ENCODE measurements at regions not wholly inside any gene's neighbourhood (a gene's known extent, or its start where the extent isn't known, plus 50 kb on each side); places are given as distances from the start of the nearest gene placed in this dataset.

- Mint-ChIP-seq H3K4me3 (ENCODE audit: unreplicated experiment) (no peak overlapping the region), H3K9me3 (ENCODE audit: low read depth) (peaks cover 5% of the 10 kb centered on the region), H3K27me3 (ENCODE audit: low read depth) (no peaks in the 10 kb centered on the region), H3K4me1 (ENCODE audit: low read depth) (peaks cover 10% of the 10 kb centered on the region), H3K36me3 (ENCODE audit: low read depth) (peaks cover 3% of the 10 kb centered on the region), H3K27ac (ENCODE audit: unreplicated experiment) (no peak overlapping the region)
- no peak for DNase-seq (ENCODE audit: low spot score)
- TF ChIP-seq CTCF (IDR thresholded peaks at IDR 0.05) = no peak
Observed at GRCh38 chr3:17928502-17929145, 186.2 kb upstream of the TBC1D5 start.

- Mint-ChIP-seq H3K4me1 (ENCODE audit: low read depth) (peaks cover 3% of the 10 kb centered on the region), H3K27me3 (ENCODE audit: low read depth) (no peaks in the 10 kb centered on the region), H3K9me3 (ENCODE audit: low read depth) (peaks cover 5% of the 10 kb centered on the region), H3K27ac (ENCODE audit: unreplicated experiment) (no peak overlapping the region), H3K4me3 (ENCODE audit: unreplicated experiment) (no peak overlapping the region), H3K36me3 (ENCODE audit: low read depth) (peaks cover 3% of the 10 kb centered on the region)
- TF ChIP-seq CTCF (IDR thresholded peaks at IDR 0.05) = no peak
- no peak for DNase-seq (ENCODE audit: low spot score)
Observed at GRCh38 chr3:17927036-17927435, 184.6 kb upstream of the TBC1D5 start.

- no peak for TF ChIP-seq CTCF (IDR thresholded peaks at IDR 0.05)
- Mint-ChIP-seq H3K9me3 (ENCODE audit: low read depth) (no peaks in the 10 kb centered on the region), H3K36me3 (ENCODE audit: low read depth) (no peaks in the 10 kb centered on the region), H3K27ac (ENCODE audit: unreplicated experiment) (peak overlapping the region; percentile 39), H3K4me1 (ENCODE audit: low read depth) (peaks cover 3% of the 10 kb centered on the region), H3K27me3 (ENCODE audit: low read depth) (no peaks in the 10 kb centered on the region), H3K4me3 (ENCODE audit: unreplicated experiment) (no peak overlapping the region)
- DNase-seq (ENCODE audit: low spot score) = no peak
Observed at GRCh38 chr3:17915341-17915740, 172.9 kb upstream of the TBC1D5 start.

GRCh38 chr3:17913359-17913758 is 170.9 kb upstream of the TBC1D5 start:
- no peaks in the 10 kb centered on the region for H3K9me3 Mint-ChIP-seq (ENCODE audit: low read depth)
- no peak overlapping the region for H3K27ac Mint-ChIP-seq (ENCODE audit: unreplicated experiment)
- H3K27me3 Mint-ChIP-seq (ENCODE audit: low read depth) = no peaks in the 10 kb centered on the region
- no peak for DNase-seq (ENCODE audit: low spot score)
- H3K4me3 Mint-ChIP-seq (ENCODE audit: unreplicated experiment) = no peak overlapping the region
- no peak for TF ChIP-seq CTCF (IDR thresholded peaks at IDR 0.05)
- no peaks in the 10 kb centered on the region for H3K36me3 Mint-ChIP-seq (ENCODE audit: low read depth)
- peaks cover 3% of the 10 kb centered on the region for H3K4me1 Mint-ChIP-seq (ENCODE audit: low read depth)

- Mint-ChIP-seq H3K9me3 (ENCODE audit: low read depth) (no peaks in the 10 kb centered on the region), H3K27me3 (ENCODE audit: low read depth) (no peaks in the 10 kb centered on the region), H3K36me3 (ENCODE audit: low read depth) (no peaks in the 10 kb centered on the region), H3K4me1 (ENCODE audit: low read depth) (peaks cover 3% of the 10 kb centered on the region), H3K4me3 (ENCODE audit: unreplicated experiment) (no peak overlapping the region), H3K27ac (ENCODE audit: unreplicated experiment) (no peak overlapping the region)
- no peak for TF ChIP-seq CTCF (IDR thresholded peaks at IDR 0.05)
- DNase-seq (ENCODE audit: low spot score) = no peak
Observed at GRCh38 chr3:17911986-17912760, 169.7 kb upstream of the TBC1D5 start.

Data from chondrocyte (in vitro differentiated cells).